NCI-H146 treated with DMSO at 0.1 percent for 48 hours (cell line): ENCODE measurements at regions not wholly inside any gene's neighbourhood (a gene's known extent, or its start where the extent isn't known, plus 50 kb on each side); places are given as distances from the start of the nearest gene placed in this dataset.

Experiments
- DNase-seq: peaks from one replicate; lab custom pipeline; 2025; ENCODE audit not compliant: unreplicated experiment; lab: John Stamatoyannopoulos, UW

GRCh38 chr10:88196291-88196690 is 332.9 kb downstream of the PTEN start:
- peak; percentile 72 for DNase-seq

GRCh38 chr10:88198023-88198422 is 334.6 kb downstream of the PTEN start:
- DNase-seq = no peak

GRCh38 chr10:88200312-88201032 is 337.0 kb downstream of the PTEN start:
- no peak for DNase-seq

- no peak for DNase-seq
Observed at GRCh38 chr10:88205842-88206446, 342.5 kb downstream of the PTEN start.

GRCh38 chr10:88207121-88207546 is 343.7 kb downstream of the PTEN start:
- DNase-seq = no peak

GRCh38 chr10:88209231-88209630 is 345.8 kb downstream of the PTEN start:
- no peak for DNase-seq

- DNase-seq = no peak
Observed at GRCh38 chr10:88209837-88210561, 346.6 kb downstream of the PTEN start.

- no peak for DNase-seq
Observed at GRCh38 chr10:88211230-88211629, 347.8 kb downstream of the PTEN start.

- DNase-seq = no peak
Observed at GRCh38 chr10:88212069-88212468, 348.6 kb downstream of the PTEN start.

GRCh38 chr10:88213065-88213605 is 349.7 kb downstream of the PTEN start:
- no peak for DNase-seq

GRCh38 chr10:88216976-88217375 is 353.6 kb downstream of the PTEN start:
- DNase-seq = no peak

- DNase-seq = no peak
Observed at GRCh38 chr10:88218362-88218761, 354.9 kb downstream of the PTEN start.

GRCh38 chr10:88219753-88220152 is 356.3 kb downstream of the PTEN start:
- DNase-seq = no peak

GRCh38 chr10:88221010-88221973 is 357.9 kb downstream of the PTEN start:
- DNase-seq = no peak

GRCh38 chr10:88222881-88223280 is 359.5 kb downstream of the PTEN start:
- DNase-seq = no peak
